DOHH2 (cell line): ENCODE measurements at regions not wholly inside any gene's neighbourhood (a gene's known extent, or its start where the extent isn't known, plus 50 kb on each side); places are given as distances from the start of the nearest gene placed in this dataset.

Experiments
- CTCF ChIP-seq: fragments of 200-600 bp; sonication (generic); IDR thresholded peaks from one replicate; pipeline ENCODE4 v1.5.1; 2014; ENCODE audit warnings: antibody characterized with exemption, mild to moderate bottlenecking, low read depth, low read length; ENCODE audit not compliant: poor library complexity, severe bottlenecking
- EZH2phosphoT487 ChIP-seq: fragments of 200-600 bp; sonication (generic); IDR thresholded peaks from 2 replicates; pipeline ENCODE4 v1.6.1; 2017; ENCODE audit warnings: borderline replicate concordance, mild to moderate bottlenecking, antibody characterized with exemption, low read length, moderate library complexity, mixed read lengths

- TF ChIP-seq CTCF (no peak), EZH2phosphoT487 (no peak)
These were observed 518.5 kb downstream of the PLPP3 start for GRCh38 chr1:56060906-56061305.
